Epithelial cell of esophagus (primary cell): ENCODE measurements at regions not wholly inside any gene's neighbourhood (a gene's known extent, or its start where the extent isn't known, plus 50 kb on each side); places are given as distances from the start of the nearest gene placed in this dataset.
A peak's percentile ranks its signal among the peaks of the same experiment; 100 is the strongest.

ENCODE experiments used
- DNase-seq: peaks from one replicate; pipeline ENCODE4 v3.0.0; 2010; ENCODE audit warnings: low read depth
- H3K4me3 ChIP-seq: 2 replicates; pipeline ENCODE4 v1.5.1; 2011; ENCODE audit warnings: mild to moderate bottlenecking, low read length, control low read depth
- TF ChIP-seq, protein P1 (sequence below): IDR thresholded peaks from 2 replicates; pipeline ENCODE4 v1.5.1; 2011; ENCODE audit warnings: low read depth, mild to moderate bottlenecking, low read length, control low read depth, inconsistent platforms; ENCODE audit not compliant: insufficient read depth; ENCODE audit errors: missing control alignments

- TF ChIP-seq, protein P1, sequence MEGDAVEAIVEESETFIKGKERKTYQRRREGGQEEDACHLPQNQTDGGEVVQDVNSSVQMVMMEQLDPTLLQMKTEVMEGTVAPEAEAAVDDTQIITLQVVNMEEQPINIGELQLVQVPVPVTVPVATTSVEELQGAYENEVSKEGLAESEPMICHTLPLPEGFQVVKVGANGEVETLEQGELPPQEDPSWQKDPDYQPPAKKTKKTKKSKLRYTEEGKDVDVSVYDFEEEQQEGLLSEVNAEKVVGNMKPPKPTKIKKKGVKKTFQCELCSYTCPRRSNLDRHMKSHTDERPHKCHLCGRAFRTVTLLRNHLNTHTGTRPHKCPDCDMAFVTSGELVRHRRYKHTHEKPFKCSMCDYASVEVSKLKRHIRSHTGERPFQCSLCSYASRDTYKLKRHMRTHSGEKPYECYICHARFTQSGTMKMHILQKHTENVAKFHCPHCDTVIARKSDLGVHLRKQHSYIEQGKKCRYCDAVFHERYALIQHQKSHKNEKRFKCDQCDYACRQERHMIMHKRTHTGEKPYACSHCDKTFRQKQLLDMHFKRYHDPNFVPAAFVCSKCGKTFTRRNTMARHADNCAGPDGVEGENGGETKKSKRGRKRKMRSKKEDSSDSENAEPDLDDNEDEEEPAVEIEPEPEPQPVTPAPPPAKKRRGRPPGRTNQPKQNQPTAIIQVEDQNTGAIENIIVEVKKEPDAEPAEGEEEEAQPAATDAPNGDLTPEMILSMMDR = no peak
- DNase-seq = no peak
These were observed 964.9 kb upstream of the ACVR2A start for GRCh38 chr2:146879882-146880281.

DNA sequence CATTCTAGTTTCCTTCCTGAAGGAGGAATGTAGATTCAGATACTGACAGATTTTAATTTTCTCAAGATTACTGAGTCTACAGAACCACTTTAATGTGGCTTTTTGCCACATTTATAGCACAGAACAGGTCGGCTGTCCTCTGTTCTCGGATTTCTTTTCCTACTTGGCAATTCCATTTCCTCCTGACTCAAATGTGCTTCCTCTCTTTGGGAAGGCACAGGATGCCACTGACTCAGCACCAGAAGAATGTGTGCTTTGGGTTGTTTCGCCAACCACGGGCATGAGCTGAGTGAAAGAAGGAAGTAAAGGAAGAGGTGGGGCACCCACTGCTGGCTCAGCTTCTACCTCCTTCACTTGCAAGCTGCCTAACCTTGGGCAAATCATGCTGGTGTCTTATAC is 970.6 kb upstream of the ACVR2A start:
- no peak overlapping the region for H3K4me3 ChIP-seq
- DNase-seq = peak; percentile 95
- TF ChIP-seq, protein P1 = no peak

More at GRCh38 chr2:146879882-146880281, 964.9 kb upstream of the ACVR2A start:
- H3K4me3 ChIP-seq = no peak overlapping the region

- H3K4me3 ChIP-seq = no peak overlapping the region
- TF ChIP-seq, protein P1 = no peak
- peak; percentile 41 for DNase-seq
These were observed 971.1 kb upstream of the ACVR2A start for GRCh38 chr2:146873646-146874259.

DNA sequence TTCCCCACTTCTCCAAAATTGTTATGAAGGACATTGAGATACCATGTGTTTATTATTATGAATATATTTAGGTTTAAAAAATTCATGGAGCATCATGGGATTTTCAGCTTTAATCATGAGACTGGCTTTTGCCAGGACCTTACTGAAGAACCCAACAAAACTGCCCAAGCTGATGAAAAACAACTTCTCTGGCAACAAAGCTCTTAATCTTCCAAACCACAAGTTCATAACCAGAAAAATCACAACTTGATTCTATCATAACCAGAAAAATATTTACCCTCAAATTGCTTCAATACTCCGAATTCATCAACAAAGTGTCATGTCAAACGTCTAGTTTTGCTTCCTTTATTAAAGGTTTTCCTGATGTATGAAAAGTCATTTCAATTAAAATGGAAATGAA is 971.8 kb upstream of the ACVR2A start:
- H3K4me3 ChIP-seq = no peak overlapping the region
- no peak for DNase-seq
- TF ChIP-seq, protein P1 = no peak

DNA sequence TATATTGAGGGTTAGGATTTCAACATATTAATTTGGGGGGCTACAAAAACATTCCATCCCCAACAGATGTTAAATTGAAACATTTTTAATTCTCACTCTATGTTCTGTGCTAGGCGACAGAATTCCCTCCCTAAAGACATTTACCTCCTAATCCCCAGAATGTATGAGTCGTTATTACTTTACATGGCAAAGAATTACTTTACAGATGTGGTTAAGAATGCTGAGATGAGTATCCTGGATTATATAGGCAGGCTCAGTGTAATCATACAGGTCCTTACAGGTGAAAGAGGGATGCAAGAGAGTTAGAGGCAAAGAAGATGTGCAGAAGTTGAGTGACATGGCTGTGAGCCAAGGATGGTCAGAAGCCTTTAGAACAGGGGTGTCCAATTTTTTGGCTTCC is 974.1 kb upstream of the ACVR2A start:
- H3K4me3 ChIP-seq = no peak overlapping the region
- TF ChIP-seq, protein P1 = no peak
- peak; percentile 30 for DNase-seq

GRCh38 chr2:146869328-146869727 is 975.5 kb upstream of the ACVR2A start:
- no peak overlapping the region for H3K4me3 ChIP-seq
- TF ChIP-seq, protein P1 = no peak
- DNase-seq = no peak

DNA sequence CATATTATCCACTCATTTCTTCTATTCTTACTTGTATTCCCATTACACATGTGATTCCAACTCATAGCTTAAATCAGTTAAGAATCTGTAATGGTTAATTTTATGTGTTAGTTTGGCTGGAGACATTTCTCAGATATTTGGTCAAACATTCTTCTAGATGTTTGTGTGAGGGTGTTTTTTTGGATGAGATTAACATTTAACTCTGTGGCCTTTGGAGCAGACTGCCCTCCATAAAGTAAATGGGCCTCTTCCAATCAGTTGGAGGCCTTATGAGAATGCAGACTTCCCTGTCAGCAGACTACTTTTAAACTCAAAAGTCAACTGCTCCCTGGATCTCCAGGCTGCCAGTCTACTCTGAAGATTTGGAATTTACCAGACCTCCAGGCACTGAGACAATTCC is 976.8 kb upstream of the ACVR2A start:
- no peak overlapping the region for H3K4me3 ChIP-seq

More for the DNA sequence above, 976.8 kb upstream of the ACVR2A start:
- TF ChIP-seq, protein P1 = no peak
- no peak for DNase-seq
